Stomach (tissue), 8 donors: ENCODE measurements at regions not wholly inside any gene's neighbourhood (a gene's known extent, or its start where the extent isn't known, plus 50 kb on each side); places are given as distances from the start of the nearest gene placed in this dataset.

ENCODE experiments used
- DNase-seq, 2 donors: peaks; one replicate each; pipeline versions ENCODE4 v3.0.0 to v3.0.0-alpha.2; 2013 to 2019
- H3K27ac ChIP-seq, 5 donors: fragments of 200-600 bp in 4 of 5; sonication (generic) in 4 of 5; one replicate each; pipeline ENCODE4 v1.5.1; 2013 to 2019; ENCODE audit warnings: mild to moderate bottlenecking in 1 of 5, moderate library complexity in 1 of 5
- H3K27me3 ChIP-seq, 3 donors: fragments of 200-600 bp; sonication (generic); one replicate each; pipeline ENCODE4 v1.5.1; 2017 to 2019; ENCODE audit warnings: mixed run types in 1 of 3
- H3K36me3 ChIP-seq, 4 donors: fragments of 200-600 bp; sonication (generic); 1 replicate in 3 of 4; 2 replicates in 1 of 4; pipeline ENCODE4 v1.5.1; 2016 to 2019
- H3K4me1 ChIP-seq, 4 donors: fragments of 200-600 bp; sonication (generic); one replicate each; pipeline ENCODE4 v1.5.1; 2016 to 2019
- H3K4me3 ChIP-seq, 4 donors: fragments of 200-600 bp; sonication (generic) in 3 of 4; one replicate each; pipeline ENCODE4 v1.5.1; 2016 to 2019; ENCODE audit warnings: mild to moderate bottlenecking in 1 of 4
- H3K9me3 ChIP-seq, 4 donors: fragments of 200-600 bp; sonication (generic); one replicate each; pipeline ENCODE4 v1.5.1; 2016 to 2019
- EP300 ChIP-seq: sonication (generic); formaldehyde crosslinking; IDR thresholded peaks from one replicate; pipeline ENCODE4 v1.6.1; 2017; ENCODE audit warnings: antibody characterized with exemption
- POLR2A ChIP-seq, 4 donors: fragments of 450-650 bp; IDR thresholded peaks; one replicate each; pipeline ENCODE4 v1.6.1; 2016; ENCODE audit warnings: antibody characterized with exemption in 4 of 4, control low read depth in 2 of 4, mild to moderate bottlenecking in 1 of 4, moderate library complexity in 1 of 4
- POLR2AphosphoS5 ChIP-seq, 3 donors: sonication (generic); formaldehyde crosslinking; IDR thresholded peaks; one replicate each; pipeline ENCODE4 v1.6.1; 2016; ENCODE audit warnings: antibody characterized with exemption in 3 of 3
- WGBS, 5 donors: extraction: QIAGEN DNeasy Blood & Tissue Kit in 3 of 5; methylation state at CpG; one replicate each; pipeline versions ENCODE4 v1.1.5 to v1.1.7; 2013 to 2018; 5-methylcytosine and 5-hydroxymethylcytosine counted together
- intact Hi-C: fragments of 100-400 bp; cut with DNase I; formaldehyde crosslinking; loops from one replicate; pipeline ENCODE4 v1.15.1; 2023; ENCODE audit warnings: low total_unique reads
- TF ChIP-seq, protein P1 (sequence below), 7 experiments: fragments of 450-650 bp in 4 of 7; fragments of 200-600 bp in 3 of 7; sonication (generic) in 3 of 7; IDR thresholded peaks; one replicate each; pipeline ENCODE4 v1.5.1; 2016 to 2019; ENCODE audit warnings: antibody characterized with exemption in 7 of 7, control low read depth in 2 of 7, mild to moderate bottlenecking in 1 of 7
- donor health status: healthy with polysubstance abuse.
- donor health status: Bipolar disorder and iron deficiency.
- donor health status: healthy.

DNA sequence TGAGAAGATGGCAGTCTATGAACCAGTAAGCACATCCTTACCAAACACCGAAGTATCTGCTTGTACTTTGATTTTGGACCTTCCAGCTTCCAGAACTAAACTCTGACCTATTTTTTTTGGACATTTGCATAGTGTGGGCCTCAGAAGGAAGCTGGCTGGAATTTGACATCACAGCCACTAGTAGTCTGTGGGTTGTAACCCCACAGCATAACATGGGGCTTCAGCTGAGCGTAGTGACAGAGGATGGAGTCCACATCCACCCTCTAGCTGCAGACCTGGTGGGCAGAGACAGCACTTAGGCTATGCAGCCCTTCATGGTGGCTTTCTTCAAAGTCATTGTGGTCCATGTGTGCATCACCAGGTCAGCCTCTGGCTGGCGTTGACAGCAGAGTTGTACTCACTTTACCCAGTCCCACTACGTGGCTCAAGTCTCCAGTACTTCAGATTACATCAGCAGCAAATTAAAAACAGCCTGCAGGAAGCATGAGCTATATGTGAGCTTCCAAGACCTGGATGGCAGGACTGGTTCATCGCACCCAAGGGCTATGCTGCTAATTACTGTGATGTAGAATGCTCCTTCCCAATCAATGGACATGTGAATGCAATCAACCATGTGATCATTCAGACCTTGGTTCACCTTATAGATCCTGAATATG, 58.6 kb upstream of the VPREB1 start:
- Histone ChIP-seq H3K4me1 (no peaks in the 10 kb centered on the region), H3K27me3 (peaks cover 0 to 63% (median 0%) of the 10 kb centered on the region in 3 donors), H3K4me3 (no peak overlapping the region), H3K9me3 (peaks cover 0 to 10% (median 0%) of the 10 kb centered on the region in 4 donors), H3K27ac (no peak overlapping the region), H3K36me3 (no peaks in the 10 kb centered on the region)
- TF ChIP-seq POLR2AphosphoS5 (IDR thresholded peaks at IDR 0.05), result no peak
- intact Hi-C loops, result no loop called here
- DNase-seq, result no peak
- 51 to 70% (median 61%) methylated on average over 5 of the region's 5 CpGs for WGBS, 5 donors

DNA sequence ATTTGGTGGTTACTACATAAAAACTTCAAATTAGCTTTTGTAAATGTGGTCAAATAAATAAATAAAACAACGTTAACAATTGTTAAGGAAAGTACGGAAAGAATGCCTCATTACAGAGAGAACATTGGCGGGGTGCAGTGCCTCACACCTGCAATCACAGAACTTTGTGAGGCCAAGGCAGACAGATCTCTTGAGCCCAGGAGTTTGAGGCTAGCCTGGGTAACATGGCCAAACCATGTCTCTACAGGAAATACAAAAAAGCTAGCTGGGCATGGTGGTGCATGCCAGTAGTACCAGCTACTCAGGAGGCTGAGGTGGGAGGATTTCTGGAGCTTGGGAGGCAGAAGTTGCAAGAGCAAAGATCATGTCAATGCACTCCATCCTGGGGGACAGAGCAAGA, 59.4 kb upstream of the VPREB1 start:
- H3K9me3 ChIP-seq, result peaks cover 0 to 10% (median 0%) of the 10 kb centered on the region in 4 donors
- 51 to 67% (median 61%) methylated on average over 3 of the region's 3 CpGs for WGBS, 5 donors

DNA sequence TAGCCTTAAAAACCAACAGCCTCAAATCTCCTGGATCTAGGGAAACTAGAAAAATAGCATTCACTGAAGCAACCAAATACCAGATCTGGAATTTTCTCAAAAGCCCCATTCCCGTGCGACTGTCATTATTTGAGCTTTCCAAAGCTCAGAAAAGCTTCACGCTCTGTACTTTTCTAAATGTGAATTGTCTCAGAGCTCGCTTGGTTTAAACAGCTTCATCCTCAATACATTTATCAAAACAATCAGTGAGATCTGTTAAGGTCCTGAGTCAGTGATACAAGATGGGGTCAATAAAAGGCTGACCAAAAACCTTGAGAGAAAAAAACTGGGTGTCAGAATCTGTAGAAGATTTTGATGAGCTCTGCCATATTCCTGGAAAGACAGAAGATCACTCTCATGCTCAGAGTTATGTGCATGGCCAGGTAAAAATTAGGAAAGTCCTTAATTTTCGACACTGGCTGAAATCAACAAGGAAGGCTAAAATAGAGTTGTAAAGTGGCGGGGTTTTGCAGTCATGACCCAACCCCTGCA, 60.2 kb upstream of the VPREB1 start:
- Histone ChIP-seq H3K4me1 (no peaks in the 10 kb centered on the region), H3K27me3 (peaks cover 0 to 78% (median 5%) of the 10 kb centered on the region in 3 donors), H3K4me3 (no peak overlapping the region), H3K9me3 (peaks cover 0 to 2% (median 0%) of the 10 kb centered on the region in 4 donors), H3K36me3 (no peaks in the 10 kb centered on the region), H3K27ac (no peak overlapping the region)
- intact Hi-C loops, result no loop called here
- 62 to 70% (median 67%) methylated on average over 6 of the region's 6 CpGs for WGBS, 5 donors
- no peak for TF ChIP-seq POLR2A (IDR thresholded peaks at IDR 0.05)
- TF ChIP-seq EP300, result no peak
- TF ChIP-seq, protein P1, sequence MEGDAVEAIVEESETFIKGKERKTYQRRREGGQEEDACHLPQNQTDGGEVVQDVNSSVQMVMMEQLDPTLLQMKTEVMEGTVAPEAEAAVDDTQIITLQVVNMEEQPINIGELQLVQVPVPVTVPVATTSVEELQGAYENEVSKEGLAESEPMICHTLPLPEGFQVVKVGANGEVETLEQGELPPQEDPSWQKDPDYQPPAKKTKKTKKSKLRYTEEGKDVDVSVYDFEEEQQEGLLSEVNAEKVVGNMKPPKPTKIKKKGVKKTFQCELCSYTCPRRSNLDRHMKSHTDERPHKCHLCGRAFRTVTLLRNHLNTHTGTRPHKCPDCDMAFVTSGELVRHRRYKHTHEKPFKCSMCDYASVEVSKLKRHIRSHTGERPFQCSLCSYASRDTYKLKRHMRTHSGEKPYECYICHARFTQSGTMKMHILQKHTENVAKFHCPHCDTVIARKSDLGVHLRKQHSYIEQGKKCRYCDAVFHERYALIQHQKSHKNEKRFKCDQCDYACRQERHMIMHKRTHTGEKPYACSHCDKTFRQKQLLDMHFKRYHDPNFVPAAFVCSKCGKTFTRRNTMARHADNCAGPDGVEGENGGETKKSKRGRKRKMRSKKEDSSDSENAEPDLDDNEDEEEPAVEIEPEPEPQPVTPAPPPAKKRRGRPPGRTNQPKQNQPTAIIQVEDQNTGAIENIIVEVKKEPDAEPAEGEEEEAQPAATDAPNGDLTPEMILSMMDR (IDR thresholded peaks at IDR 0.05), result no peak
- TF ChIP-seq POLR2AphosphoS5 (IDR thresholded peaks at IDR 0.05), result no peak
- DNase-seq, result no peak

More for the DNA sequence above, 59.4 kb upstream of the VPREB1 start:
- peaks cover 0 to 69% (median 0%) of the 10 kb centered on the region in 3 donors for H3K27me3 ChIP-seq
- no peaks in the 10 kb centered on the region for H3K36me3 ChIP-seq
- TF ChIP-seq POLR2A (IDR thresholded peaks at IDR 0.05), result no peak
- no peak for TF ChIP-seq POLR2AphosphoS5 (IDR thresholded peaks at IDR 0.05)
- TF ChIP-seq, protein P1 (IDR thresholded peaks at IDR 0.05), result no peak
- no peak for TF ChIP-seq EP300
- intact Hi-C loops, result no loop called here
- H3K4me3 ChIP-seq, result no peak overlapping the region
- DNase-seq, result no peak
- no peaks in the 10 kb centered on the region for H3K4me1 ChIP-seq
- H3K27ac ChIP-seq, result no peak overlapping the region

DNA sequence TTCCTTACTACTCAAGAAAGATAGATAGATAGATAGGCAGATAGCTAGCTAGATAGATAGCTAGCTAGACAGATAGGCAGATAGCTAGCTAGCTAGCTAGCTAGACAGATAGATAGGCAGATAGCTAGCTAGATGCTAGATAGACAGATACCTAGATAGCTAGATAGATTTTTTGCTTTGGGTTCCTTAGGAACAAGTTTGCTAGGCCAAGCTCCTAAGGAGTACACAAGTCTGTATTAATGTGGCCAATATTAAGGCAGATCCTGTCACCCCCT, 61.7 kb upstream of the VPREB1 start:
- Histone ChIP-seq H3K4me3 (no peak overlapping the region), H3K27ac (no peak overlapping the region), H3K36me3 (no peaks in the 10 kb centered on the region), H3K27me3 (peaks cover 0 to 83% (median 8%) of the 10 kb centered on the region in 3 donors), H3K9me3 (no peaks in the 10 kb centered on the region), H3K4me1 (no peaks in the 10 kb centered on the region)
- intact Hi-C loops, result no loop called here
- TF ChIP-seq POLR2A (IDR thresholded peaks at IDR 0.05) (no peak), POLR2AphosphoS5 (IDR thresholded peaks at IDR 0.05) (no peak), EP300 (no peak)
- TF ChIP-seq, protein P1 (IDR thresholded peaks at IDR 0.05), result no peak
- no peak for DNase-seq
